ENCODE measurements at regions not wholly inside any gene's neighbourhood (a gene's known extent, or its start where the extent isn't known, plus 50 kb on each side); places are given as distances from the start of the nearest gene placed in this dataset.

DNA sequence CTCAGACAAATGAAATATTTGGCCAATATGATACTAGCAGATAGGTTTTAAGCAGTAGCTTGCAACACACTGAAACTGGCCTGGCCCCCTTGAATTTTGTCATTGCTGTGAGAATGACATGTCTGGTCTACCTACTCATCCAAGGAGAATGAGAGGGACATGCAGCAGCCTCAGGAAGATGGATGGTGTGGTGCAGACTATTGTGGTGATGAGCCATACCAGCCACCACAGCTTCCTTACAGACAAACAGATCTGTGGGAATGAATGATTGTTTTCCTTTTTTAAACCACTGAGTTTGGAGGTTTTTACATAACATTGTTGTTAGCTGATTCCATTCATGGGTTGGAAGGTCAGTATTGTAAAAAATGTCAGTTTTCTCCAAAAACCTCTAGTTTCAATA, 133.7 kb upstream of the POU1F1 start:
- Histone ChIP-seq H3K4me3 (ENCODE audit: insufficient read depth, low read depth, low read length) (no peak overlapping the region), H3K9me1 (ENCODE audit: insufficient read depth, low read length) (no peaks in the 10 kb centered on the region), H3K18ac (ENCODE audit: low read depth, low read length) (no peak overlapping the region), H3K56ac (ENCODE audit: extremely low read depth, insufficient read depth, low read length) (no peak overlapping the region), H2BK20ac (ENCODE audit: low read depth, low read length) (no peak overlapping the region), H3K36me3 (ENCODE audit: control insufficient read depth, insufficient read depth, low read length) (no peaks in the 10 kb centered on the region), H3K14ac (replicated peaks; ENCODE audit: low read depth, low read length) (no peak overlapping the region), H4K20me1 (ENCODE audit: insufficient read depth, low read length) (no peaks in the 10 kb centered on the region), H3K4me1 (ENCODE audit: control insufficient read depth, insufficient read depth, low read length) (no peaks in the 10 kb centered on the region), H4K91ac (ENCODE audit: insufficient read depth, low read depth, low read length) (no peak overlapping the region), H3K9me3 (ENCODE audit: control insufficient read depth, insufficient read depth, low read length) (no peaks in the 10 kb centered on the region; the same call in 1 of the 2 replicates), H2BK15ac (ENCODE audit: low read depth, low read length) (no peak overlapping the region), H2AK9ac (replicated peaks; ENCODE audit: low read depth, low read length, poor library complexity) (no peak overlapping the region), H2BK120ac (ENCODE audit: low read depth, low read length) (no peak overlapping the region), H3K4ac (ENCODE audit: low read depth, low read length) (no peak overlapping the region), H2AFZ (replicated peaks; ENCODE audit: low read length, poor library complexity) (no peak overlapping the region), H3K4me2 (ENCODE audit: low read depth, low read length) (no peak overlapping the region), H3K27ac (ENCODE audit: insufficient read depth, low read length) (no peak overlapping the region), H3K79me1 (ENCODE audit: low read depth in 1 of 2, low read length in 2 of 2) (no peaks in the 10 kb centered on the region), H2BK5ac (ENCODE audit: low read depth, low read length, poor library complexity, severe bottlenecking) (no peak overlapping the region), H2AK5ac (ENCODE audit: low read depth, low read length) (no peak overlapping the region), H3K23ac (ENCODE audit: low read depth, low read length) (no peak overlapping the region), H4K5ac (ENCODE audit: low read depth, low read length) (no peak overlapping the region), H4K8ac (ENCODE audit: low read depth in 2 of 2, low read length in 2 of 2) (no peak overlapping the region), H3K9ac (ENCODE audit: low read depth, low read length) (no peak overlapping the region), H3K27me3 (ENCODE audit: control insufficient read depth, insufficient read depth, low read length) (no peaks in the 10 kb centered on the region)
- BruUV-seq (replicated peaks), result no TSS peak
- TF ChIP-seq CEBPB (IDR thresholded peaks at IDR 0.05; ENCODE audit: low read depth, low read length) (no peak), MAFK (IDR thresholded peaks at IDR 0.05; ENCODE audit: low read depth, low read length) (no peak), MXI1 (IDR thresholded peaks at IDR 0.05; ENCODE audit: borderline replicate concordance, low read depth, low read length) (no peak), USF2 (IDR thresholded peaks at IDR 0.05; ENCODE audit: low read depth, low read length) (no peak), POLR2A (IDR thresholded peaks at IDR 0.05; ENCODE audit: low read depth, low read length) (no peak), FOS (IDR thresholded peaks at IDR 0.05; ENCODE audit: low read depth, low read length) (no peak), BHLHE40 (IDR thresholded peaks at IDR 0.05; ENCODE audit: low read depth, low read length) (no peak), CHD1 (IDR thresholded peaks at IDR 0.05; ENCODE audit: low read depth, low read length) (no peak), RAD21 (IDR thresholded peaks at IDR 0.05; ENCODE audit: low read length) (no peak)
- TF ChIP-seq, protein P1, sequence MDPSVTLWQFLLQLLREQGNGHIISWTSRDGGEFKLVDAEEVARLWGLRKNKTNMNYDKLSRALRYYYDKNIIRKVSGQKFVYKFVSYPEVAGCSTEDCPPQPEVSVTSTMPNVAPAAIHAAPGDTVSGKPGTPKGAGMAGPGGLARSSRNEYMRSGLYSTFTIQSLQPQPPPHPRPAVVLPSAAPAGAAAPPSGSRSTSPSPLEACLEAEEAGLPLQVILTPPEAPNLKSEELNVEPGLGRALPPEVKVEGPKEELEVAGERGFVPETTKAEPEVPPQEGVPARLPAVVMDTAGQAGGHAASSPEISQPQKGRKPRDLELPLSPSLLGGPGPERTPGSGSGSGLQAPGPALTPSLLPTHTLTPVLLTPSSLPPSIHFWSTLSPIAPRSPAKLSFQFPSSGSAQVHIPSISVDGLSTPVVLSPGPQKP (IDR thresholded peaks at IDR 0.05; ENCODE audit: borderline replicate concordance, low read depth, low read length), result no peak
- TF ChIP-seq, protein P2, sequence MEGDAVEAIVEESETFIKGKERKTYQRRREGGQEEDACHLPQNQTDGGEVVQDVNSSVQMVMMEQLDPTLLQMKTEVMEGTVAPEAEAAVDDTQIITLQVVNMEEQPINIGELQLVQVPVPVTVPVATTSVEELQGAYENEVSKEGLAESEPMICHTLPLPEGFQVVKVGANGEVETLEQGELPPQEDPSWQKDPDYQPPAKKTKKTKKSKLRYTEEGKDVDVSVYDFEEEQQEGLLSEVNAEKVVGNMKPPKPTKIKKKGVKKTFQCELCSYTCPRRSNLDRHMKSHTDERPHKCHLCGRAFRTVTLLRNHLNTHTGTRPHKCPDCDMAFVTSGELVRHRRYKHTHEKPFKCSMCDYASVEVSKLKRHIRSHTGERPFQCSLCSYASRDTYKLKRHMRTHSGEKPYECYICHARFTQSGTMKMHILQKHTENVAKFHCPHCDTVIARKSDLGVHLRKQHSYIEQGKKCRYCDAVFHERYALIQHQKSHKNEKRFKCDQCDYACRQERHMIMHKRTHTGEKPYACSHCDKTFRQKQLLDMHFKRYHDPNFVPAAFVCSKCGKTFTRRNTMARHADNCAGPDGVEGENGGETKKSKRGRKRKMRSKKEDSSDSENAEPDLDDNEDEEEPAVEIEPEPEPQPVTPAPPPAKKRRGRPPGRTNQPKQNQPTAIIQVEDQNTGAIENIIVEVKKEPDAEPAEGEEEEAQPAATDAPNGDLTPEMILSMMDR (conservative IDR thresholded peaks at IDR 0.05; ENCODE audit: low read depth, low read length), result no peak
- ATAC-seq (ENCODE audit: low read depth) (no peak), DNase-seq (no peak)
- POLR2A ChIA-PET (ENCODE audit: unreplicated experiment), result no interaction called here
- CTCF ChIA-PET, result no interaction called here
- in situ Hi-C loops (cut with MboI; ENCODE audit: low sequenced_read_pairs), result no loop called here
- dilution Hi-C loops (cut with HindIII; ENCODE audit: low sequenced_read_pairs, unreplicated experiment), result no loop called here
- intact Hi-C loops (cut with micrococcal nuclease), result no loop called here

Measured in IMR-90 (cell line).